ENCODE measurements at regions not wholly inside any gene's neighbourhood (a gene's known extent, or its start where the extent isn't known, plus 50 kb on each side); places are given as distances from the start of the nearest gene placed in this dataset.

DNA sequence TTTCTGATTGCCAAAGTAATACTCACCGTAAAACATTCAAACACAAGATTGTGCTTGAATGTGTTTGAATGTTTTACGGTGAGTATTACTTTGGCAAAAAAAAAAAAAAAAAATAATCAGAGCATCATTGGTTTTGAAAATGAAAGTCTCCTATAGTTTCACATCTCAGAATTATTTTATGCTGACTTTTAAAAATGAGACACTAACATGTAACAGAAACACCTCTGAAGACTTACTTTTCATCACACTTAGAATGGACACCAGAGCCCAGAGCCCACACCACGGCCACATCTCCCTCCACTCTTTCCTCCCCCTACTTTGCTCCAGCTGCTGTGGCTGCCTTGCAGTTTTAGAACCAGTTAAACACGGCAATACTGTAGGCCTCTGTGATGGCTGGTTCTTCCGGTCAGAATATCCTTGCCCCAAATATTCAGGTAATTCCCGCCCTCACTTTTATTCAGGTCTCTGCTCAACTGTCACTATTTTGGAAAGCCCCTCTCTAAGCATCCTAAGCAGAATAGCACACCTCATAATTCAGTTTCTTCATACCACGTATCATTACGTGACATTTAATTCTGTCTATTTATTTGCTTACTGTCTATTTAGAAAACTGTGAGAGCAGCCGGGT is 138.9 kb upstream of the MAX start:
- intact Hi-C loops (cut with micrococcal nuclease), result no loop called here

DNA sequence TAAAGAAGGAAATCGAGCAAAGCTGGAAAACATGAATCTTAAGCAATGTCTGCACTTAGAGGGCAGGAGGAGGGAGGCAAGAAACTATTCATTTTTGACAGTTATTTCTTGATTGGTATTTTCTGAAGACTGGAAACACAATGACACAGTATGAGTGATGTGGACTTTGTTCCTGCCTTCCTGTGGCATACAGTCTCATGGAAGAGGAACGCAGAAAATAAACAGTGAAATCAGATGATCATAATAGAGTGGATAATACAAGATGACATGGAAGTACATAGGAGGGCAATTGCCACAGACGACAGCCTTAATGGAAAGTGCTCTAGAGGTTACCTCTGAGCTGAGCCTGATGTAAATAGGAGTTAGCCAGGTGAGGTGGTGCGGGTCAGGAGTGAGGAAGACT is 140.4 kb upstream of the MAX start:
- intact Hi-C loops (cut with micrococcal nuclease), result no loop called here

DNA sequence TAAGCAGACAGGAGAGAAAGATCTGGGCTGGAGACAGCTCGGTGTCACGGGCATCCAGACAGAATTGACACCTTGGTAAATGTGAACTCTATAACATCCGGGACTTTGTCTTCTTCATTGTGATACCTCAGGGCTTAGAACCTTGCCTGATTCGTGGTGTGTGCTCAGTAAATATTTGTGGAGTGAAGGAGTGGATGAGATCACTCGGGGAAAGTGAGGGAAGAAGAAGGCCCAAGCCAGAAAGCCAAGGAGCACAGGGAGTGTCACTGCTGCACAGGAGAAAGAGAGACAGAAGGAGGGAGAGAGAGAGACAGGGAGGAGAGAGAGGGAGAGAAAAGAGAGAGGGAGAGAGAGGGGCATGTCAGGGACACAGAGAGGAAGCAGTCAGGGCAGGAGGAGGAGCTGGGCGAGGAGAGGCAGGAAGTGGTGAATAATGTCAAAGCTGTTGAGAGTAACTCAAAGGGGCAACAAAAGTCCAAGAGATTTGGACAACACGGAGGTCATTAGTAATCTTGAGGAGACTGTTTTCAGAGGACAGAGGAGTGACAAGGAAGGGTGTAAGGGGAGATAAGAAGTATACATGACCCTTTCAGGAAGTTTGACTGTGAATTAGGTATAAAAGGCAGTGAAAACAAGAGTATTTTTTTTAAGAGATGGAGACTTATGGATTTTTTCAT is 141.6 kb upstream of the MAX start:
- intact Hi-C loops (cut with micrococcal nuclease), result loop anchor here (1.0 kb wide), 1 partner anchor 15 kb away; no protein-coding TSS in a partner anchor

DNA sequence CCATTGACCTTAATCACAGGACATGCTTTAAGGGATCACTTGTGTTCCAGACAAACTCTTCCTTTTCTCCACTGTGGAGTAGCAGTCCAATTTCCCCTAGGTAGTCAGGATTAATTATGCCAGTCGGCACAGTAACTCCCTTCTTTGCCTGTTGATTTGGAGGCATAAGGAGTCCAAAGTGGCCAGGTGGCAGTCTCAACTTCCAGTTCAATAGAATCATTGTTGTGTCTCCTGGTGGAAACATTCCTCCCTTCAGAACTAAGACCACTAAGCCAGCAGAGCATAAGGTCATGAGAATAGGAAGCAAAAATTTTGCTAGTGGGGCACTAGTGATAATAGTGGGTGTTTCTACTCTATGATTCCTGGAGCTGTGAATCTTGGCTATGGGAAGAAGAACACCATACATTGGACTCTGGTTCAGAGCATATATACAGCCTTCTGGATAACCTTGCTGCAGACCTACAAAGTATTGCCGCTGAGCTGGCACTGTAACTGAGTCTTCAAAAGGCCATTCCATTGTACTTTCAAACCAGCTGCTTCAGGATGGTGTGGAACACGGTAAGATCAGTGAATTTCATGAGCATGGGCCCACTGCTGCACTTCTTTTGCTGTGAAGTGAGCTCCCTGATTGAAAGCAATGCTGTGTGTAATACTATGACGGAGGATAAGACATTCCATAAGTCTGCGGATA is 147.3 kb upstream of the MAX start:
- intact Hi-C loops (cut with micrococcal nuclease), result no loop called here

DNA sequence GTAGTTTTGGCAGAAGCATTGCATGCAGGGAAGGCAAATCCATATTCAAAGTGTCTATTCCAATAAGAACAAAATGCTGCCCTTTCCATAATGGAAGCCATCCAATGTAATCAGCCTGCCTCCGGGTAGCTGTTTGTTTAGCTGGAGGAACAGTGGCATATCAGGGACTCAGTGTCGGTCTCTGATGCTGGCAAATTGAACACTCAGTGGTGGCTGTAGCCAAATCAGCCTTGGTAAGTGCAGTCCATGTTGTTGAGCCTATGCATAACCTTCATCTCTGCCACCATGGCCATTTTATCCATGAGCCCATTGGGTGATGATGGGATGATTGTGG is 147.8 kb upstream of the MAX start:
- intact Hi-C loops (cut with micrococcal nuclease), result no loop called here

DNA sequence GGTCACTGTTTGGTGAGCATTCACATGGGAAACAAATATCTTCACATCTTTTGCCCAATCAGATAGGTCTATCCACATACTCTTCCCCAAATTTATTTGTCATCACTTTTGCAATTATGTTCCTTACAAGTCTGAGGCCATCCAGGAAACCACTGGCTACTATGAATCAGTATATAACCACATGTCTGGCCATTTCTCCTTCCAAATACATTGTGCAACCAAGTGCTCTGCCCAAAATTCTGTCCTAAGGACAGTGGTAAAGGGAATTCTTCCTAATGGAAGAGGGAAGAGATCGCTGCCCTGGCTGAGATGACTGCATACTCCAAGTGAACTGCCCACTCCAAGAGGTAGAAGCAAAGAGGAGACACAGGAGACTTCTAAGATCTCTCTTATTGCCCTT is 148.9 kb upstream of the MAX start:
- intact Hi-C loops (cut with micrococcal nuclease), result no loop called here

DNA sequence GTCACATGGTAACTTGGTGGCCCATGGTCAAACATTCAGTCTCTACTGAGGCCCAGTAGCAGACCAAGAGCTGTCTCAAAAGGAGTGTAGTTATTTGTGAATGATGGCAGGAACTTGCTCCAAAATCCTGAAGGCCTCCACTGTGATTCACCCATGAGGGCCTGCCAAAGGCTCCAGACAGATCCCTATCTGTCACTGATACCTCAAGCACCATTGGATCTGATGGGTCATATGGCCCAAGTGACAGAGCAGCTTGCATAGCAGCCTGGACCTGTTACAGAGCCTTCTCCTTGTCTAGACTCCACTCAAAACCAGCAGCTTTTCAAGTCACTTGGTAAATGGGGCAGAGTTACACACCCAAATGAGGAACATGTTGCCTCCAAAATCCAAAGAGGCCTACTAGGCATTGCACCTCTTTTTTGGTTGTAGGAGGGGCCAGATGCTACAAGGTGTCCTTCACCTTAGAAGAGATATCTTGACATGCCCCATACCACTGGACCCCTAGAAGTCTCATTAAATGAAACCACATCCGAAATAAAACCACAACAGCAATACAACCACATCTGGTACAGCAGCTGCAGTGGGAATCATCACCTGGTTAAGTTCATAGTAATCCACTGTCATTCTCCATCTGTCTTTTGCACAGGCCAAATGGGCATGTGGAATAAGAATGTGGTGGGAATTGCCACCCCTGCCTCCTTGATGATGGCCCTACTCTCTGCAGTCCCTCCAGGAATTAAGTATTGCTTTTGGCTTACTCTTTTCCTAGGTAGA is 150.4 kb upstream of the MAX start:
- intact Hi-C loops (cut with micrococcal nuclease), result no loop called here

DNA sequence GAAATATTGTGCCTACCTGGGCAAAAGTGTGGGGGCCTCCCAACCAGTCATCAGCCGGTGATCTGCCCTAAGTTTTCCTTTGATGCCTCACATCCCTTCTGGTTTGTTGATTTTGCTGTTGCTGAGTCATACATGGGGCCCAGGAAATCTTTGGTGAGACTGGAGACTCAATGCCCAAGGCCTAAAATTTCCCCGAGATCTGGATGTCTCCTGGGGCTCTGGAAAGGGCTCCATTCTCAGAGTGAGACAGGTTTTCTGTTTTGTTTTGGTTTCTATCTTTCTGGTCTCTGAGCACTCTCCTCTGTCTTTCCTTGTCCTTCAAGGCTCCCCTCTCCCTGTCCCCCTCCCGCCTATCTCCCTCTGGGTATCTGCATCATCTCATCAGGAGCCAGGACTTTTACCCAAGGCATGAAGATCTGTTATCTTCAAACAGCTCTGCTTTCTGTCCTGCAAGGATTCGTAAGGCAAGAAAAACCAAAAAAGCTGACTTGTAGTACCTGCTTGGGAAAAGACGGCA is 152.8 kb upstream of the MAX start:
- intact Hi-C loops (cut with micrococcal nuclease), result no loop called here

DNA sequence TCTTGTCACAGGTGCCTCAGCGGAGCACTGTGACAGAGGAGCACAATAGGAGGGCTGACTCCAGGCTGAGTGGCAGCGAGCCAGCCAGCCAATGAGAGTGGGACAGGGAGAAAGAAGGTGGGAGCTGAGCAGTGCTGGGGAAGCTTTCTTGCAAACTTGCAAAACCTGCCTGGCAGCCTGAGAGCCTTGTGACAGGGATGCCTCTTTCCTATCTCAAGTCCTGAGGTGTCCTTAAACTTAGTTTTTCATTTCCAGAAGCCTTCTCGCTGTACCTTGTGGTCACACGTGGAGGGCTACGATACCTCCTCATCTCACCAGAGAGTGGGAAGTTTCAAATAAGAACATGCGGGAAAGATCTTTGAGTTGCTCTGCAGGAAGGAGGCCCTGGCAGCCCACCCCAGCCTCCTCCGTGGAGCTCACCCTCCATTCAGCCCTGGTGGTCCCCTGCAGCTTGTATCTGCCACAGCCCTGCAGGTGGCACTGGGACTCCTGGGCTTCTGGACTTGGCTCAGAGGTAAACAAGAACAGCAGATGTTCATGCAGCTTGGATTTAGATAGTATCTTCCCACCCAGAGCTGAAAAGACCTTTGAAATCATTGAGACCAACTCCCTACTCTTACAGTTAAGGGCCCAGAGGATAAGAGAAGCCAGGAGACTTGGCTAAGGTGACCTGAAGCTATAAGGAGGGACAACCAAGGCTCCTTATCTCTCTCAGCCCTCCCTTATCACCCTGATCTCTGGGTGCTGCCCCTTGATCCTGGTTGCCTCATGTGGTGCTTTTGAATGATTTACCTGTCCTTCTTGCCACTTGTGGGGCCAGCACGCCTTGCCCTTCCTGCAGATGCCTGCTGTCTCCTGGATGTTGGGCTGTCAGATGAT is 153.5 kb upstream of the MAX start:
- intact Hi-C loops (cut with micrococcal nuclease), result no loop called here

DNA sequence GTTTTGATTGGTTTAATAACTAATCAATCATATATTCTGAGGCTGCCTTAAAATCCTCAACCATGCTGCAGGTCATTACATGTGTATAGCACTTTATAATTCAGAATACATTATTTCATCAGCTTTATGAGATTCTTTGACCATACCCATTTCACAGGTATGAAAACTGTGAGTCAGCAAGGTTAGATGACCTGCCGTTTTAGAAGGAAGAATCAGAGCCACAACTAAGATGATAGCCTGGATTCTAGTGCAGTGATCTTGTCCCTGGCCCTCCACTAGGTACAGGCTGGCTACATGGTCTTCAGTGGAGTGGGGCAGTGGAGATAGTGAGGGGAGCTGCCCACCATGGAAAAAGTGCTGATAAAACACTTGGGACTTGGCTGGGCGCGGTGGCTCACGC is 154.4 kb upstream of the MAX start:
- intact Hi-C loops (cut with micrococcal nuclease), result no loop called here

DNA sequence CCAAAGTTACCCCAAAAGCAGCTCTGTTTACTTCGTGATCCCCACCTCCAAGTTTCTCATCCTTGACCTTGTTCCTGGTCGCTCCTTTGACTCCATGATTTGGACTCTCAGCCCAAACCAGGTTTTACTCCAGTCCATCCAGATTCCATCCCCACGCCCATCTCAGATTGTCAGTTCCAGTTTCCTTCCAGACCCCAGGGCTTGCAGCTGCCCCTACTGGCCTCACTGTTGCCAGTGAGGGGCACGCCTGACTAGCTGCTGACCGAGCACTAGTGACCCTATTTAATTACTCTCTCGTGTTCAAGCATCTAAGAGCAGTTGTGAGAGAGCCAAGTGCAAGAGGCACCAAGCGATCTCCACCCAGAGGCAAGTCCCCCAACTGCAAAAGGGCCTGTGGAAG is 155.1 kb upstream of the FUT8 start:
- intact Hi-C loops (cut with micrococcal nuclease), result no loop called here

DNA sequence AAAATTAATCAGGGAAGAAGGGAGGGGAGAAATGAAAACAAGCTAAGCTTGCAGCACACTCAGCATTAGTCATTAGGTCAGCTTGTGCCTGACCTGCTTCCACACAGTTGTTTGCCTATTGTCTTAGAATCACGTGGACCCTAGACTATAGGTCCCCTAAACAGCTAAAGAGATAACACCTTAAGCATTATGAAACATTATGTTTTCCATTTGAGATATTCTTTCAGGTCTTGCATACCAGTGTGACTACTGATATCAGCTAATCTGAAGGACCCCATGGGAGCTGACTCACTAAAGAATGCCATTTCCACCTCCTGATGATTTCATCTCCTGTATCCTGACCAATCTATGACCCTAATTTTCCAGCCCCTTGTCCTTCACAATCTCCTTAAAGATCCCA is 154.1 kb upstream of the FUT8 start:
- intact Hi-C loops (cut with micrococcal nuclease), result no loop called here

DNA sequence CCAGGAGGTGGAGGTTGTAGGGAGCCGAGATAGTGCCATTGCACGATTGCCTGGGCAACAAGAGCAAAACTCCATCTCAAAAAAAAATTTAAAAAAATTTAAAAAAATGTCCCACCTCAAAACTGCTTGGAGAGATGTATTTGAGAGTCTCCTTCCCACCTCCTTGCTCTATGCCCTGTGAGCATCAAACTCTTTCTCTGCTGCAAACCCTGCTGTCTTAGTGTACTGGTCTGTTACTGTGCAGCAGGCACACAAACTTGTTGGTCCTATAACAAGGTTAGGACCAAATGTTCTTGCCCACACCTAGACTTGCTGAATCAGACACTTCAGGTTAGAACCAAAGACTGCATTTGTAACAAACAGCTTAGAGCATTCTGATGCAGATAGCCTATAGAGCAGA is 153.5 kb upstream of the FUT8 start:
- intact Hi-C loops (cut with micrococcal nuclease), result no loop called here

DNA sequence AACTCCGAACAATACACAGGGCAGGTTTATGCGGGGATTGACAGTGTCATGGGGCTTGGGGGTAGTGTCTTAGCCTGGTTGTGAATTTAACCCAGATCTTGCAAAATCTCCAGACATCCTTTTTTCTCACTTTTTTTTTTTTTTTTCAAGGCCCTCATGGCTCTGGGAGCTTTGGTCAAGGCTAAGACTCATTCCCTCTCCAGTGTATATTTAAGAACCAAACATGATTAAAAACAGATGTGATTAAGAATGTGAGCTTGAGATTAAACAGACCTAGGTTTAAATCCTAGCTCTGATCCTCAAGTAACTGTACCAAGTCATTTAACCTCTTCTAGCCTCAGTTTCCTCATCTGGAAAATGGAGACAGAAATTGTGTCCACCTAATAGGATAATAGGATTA is 151.7 kb upstream of the FUT8 start:
- intact Hi-C loops (cut with micrococcal nuclease), result no loop called here

DNA sequence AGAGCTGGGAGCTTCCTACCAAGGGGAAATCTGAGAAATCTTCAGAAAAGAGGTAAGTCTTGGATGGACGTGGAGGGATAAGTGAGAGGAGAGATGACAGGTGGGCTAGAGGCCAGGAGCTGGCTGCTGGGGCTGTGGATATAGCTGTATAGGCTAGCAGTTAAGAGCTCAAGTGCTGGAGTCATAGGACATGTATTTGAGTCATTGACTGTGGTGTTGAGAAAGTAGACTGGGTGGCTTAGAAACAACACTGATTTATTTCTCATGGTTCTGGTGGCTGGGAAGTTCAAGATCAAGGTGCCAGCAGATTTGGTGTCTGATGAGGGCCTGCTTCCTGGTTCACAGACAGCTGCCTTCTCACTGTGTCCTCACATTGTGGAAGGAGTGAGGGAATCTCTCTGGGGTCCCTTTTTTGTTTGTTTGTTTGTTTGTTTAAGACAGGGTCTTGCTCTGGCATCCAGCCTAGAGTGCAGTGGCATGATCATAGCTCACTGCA is 151.1 kb upstream of the FUT8 start:
- intact Hi-C loops (cut with micrococcal nuclease), result no loop called here

DNA sequence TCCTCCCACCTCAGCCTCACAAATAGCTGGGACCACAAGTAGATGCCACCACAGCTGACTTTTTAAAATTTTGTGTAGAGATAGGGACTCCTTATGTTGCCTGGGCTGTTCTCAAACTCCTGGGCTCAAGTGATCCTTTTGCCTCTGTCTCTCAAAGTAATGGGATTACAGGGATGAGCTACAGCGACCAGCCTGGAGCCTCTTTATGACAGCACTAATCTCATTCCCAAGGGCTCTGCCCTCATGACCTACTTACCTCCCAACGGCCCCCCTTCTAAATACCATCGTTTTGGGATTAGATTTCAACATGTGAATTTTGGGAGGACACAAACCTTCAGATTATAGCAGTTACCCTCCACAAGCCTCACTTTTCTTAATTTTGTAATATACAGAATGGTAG is 150.6 kb upstream of the FUT8 start:
- intact Hi-C loops (cut with micrococcal nuclease), result no loop called here

DNA sequence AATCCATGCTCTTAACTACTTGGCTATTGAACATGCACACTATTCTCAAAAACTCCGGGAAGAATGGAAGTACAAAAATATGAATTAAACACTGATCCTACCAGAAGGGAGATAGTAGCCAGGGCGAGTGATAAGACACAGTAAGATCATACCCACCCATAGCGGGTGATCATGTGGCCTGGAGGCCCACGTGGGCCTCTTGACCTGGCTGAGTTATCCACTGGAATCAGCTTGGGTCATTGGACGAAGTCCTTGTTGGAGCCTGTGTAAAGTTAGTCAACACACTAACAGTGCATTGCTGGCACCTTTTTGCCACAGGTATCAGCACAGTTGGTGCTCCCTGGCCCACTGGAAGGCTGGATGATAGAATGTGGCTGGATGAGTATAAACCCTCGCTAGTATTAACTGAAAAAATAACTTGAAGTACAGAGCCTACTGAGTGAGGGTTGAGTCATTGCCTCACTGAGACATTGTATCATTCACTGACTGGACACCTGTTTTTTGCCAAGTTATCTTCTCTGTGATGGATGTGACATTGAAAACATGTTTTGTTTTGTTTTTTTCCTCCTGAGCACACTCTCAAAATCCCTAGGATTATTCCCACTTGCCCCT is 149.2 kb upstream of the FUT8 start:
- intact Hi-C loops (cut with micrococcal nuclease), result no loop called here

DNA sequence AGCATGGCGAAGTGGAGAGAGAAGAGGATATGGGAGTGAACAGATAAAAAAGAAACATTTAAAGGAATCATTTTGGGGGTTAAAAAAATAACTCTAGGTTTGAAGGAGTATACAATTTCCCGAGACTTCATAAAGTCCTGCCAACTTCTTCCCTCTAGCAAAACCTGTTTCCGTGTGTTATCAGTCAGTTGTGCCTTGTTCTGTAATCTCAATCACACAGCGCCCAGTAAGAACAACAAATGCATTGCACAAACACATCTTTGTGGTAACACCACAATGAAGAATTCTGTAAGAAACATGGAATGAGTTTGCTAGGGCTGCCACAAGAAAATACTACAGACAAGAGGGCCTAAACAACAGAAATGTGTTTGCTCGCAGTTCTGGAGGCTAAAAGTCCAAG is 144.7 kb upstream of the FUT8 start:
- intact Hi-C loops (cut with micrococcal nuclease), result no loop called here

DNA sequence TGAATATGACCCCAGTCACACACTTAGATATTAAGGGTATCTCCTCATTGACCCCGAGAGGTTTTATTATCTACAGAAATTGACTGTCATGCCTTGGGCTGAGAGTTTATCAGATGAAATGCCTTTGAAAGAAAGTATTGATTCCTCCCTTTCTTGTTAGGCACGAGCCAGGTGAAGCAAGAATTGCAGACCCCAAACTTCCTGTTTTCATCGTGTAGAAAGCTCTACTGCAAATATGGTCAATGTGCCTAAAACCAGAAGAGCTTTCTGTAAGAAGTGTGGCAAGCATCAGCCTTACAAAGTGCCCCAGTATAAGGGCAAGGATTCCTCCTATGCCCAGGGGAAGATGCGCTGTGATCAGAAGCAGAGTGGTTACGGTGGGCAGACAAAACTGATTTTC is 143.9 kb upstream of the FUT8 start:
- intact Hi-C loops (cut with micrococcal nuclease), result no loop called here

DNA sequence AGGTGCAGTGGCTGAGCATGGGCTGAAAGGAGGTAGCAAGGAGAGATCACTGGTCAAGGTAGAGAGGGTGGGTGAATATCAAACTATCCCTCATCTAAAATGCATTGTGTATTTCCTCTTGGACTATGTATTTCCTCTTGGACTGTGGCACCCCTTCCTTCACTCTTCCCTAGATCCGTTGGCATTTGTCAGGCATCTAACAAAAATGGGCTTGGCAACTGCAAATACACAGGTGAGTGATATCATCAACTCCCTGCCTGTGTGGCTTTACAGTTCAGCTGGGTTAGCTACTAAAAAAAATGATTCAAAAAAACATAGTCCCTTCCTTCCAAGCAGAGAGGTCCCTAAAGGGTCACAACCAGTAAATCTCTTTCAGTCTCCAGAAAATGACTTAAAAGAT is 142.8 kb upstream of the FUT8 start:
- intact Hi-C loops (cut with micrococcal nuclease), result no loop called here

All from T-helper 1 cell treated with Interleukin-12 subunit alpha and Interleukin-12 subunit beta and Interleukin-4 antibody, amounts not matched to agents 30 ng/mL and 1 ng/mL, for 36 hours (primary cell).